ENCODE measurements at regions not wholly inside any gene's neighbourhood (a gene's known extent, or its start where the extent isn't known, plus 50 kb on each side); places are given as distances from the start of the nearest gene placed in this dataset.

GRCh38 chr3:39558775-39559306 lies 91.4 kb downstream of the MOBP start:
- Histone ChIP-seq H3K9me3 (no peaks in the 10 kb centered on the region), H3K36me3 (replicated peaks in 1 of 2; ENCODE audit: insufficient read depth in 1 of 2, low read depth in 2 of 2) (no peaks in the 10 kb centered on the region), H3K27ac (no peak overlapping the region), H3K27me3 (no peaks in the 10 kb centered on the region), H3K4me3 (no peak overlapping the region), H3K4me1 (no peaks in the 10 kb centered on the region)
- WGBS, 2 donors = 87 to 91% methylated on average over 3 of the region's 3 CpGs
- DNase-seq (no peak), ATAC-seq (no peak)
- intact Hi-C loops (cut with DNase I) = no loop called here
- TF ChIP-seq CTCF (IDR thresholded peaks at IDR 0.05) = no peak
- TF ChIP-seq POLR2A (IDR thresholded peaks at IDR 0.05) = no peak

GRCh38 chr3:39559543-39559942 lies 92.1 kb downstream of the MOBP start:
- no peak overlapping the region for H3K4me3 ChIP-seq
- no peaks in the 10 kb centered on the region for H3K9me3 ChIP-seq
- DNase-seq = no peak
- H3K27ac ChIP-seq = no peak overlapping the region
- H3K36me3 ChIP-seq (replicated peaks in 1 of 2; ENCODE audit: insufficient read depth in 1 of 2, low read depth in 2 of 2) = no peaks in the 10 kb centered on the region
- no peaks in the 10 kb centered on the region for H3K27me3 ChIP-seq
- no peak for ATAC-seq
- no peaks in the 10 kb centered on the region for H3K4me1 ChIP-seq
- TF ChIP-seq POLR2A (IDR thresholded peaks at IDR 0.05) = no peak
- no peak for TF ChIP-seq CTCF (IDR thresholded peaks at IDR 0.05)
- intact Hi-C loops (cut with DNase I) = no loop called here

DNA sequence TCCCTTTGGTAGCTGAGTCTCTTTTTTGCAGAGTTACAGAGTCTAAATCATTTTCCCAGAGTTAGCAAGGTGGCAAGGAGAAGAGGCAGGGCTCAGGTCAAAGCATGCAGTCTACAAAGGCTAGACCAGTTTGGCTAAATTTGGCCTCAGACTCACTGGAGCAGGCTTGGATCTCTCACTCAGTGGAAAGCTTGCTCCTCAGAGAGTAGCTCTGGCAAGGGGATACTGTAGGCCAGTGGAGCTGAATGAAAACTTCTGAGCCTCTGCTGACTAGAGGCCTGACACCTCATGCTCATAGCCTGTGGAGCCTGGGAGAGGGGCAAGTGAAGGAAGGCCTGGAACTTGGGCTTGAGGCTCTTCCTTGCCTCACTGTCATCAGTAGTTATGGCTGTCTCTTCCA lies 101.0 kb downstream of the MOBP start:
- no peaks in the 10 kb centered on the region for H3K9me3 ChIP-seq
- H3K36me3 ChIP-seq (replicated peaks in 1 of 2; ENCODE audit: insufficient read depth in 1 of 2, low read depth in 2 of 2) = no peaks in the 10 kb centered on the region
- H3K4me3 ChIP-seq = no peak overlapping the region
- no peak overlapping the region for H3K27ac ChIP-seq
- ATAC-seq (no peak), DNase-seq (no peak)
- no peaks in the 10 kb centered on the region for H3K4me1 ChIP-seq
- no peaks in the 10 kb centered on the region for H3K27me3 ChIP-seq
- intact Hi-C loops (cut with DNase I) = no loop called here
- TF ChIP-seq CTCF (IDR thresholded peaks at IDR 0.05) = no peak

DNA sequence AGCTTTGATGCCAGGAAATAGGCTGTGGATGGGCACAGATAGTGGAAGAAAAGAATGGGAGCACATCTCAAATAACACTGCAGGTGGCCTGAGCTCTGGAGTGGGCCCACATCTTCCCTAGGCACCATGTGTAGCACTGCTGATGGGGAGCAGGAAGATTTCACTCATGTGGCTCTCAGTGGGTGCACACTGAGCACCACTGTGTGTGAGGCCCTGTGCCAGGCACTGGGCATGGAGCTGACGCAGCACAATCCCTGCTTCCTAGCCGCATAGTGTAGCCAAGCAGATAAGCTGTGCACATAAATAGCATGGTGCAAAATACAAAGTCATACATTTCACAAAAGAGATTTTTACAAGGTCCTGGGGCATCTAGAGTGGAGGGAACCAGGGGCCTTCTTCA lies 101.6 kb downstream of the MOBP start:
- Histone ChIP-seq H3K36me3 (replicated peaks in 1 of 2; ENCODE audit: insufficient read depth in 1 of 2, low read depth in 2 of 2) (no peaks in the 10 kb centered on the region), H3K9me3 (no peaks in the 10 kb centered on the region), H3K4me3 (no peak overlapping the region), H3K27ac (no peak overlapping the region), H3K27me3 (no peaks in the 10 kb centered on the region), H3K4me1 (no peaks in the 10 kb centered on the region)
- 48 to 50% methylated on average over 2 of the region's 2 CpGs for WGBS, 2 donors
- peak in 1 of 4 donors; percentile 5 for DNase-seq
- intact Hi-C loops (cut with DNase I) = no loop called here
- TF ChIP-seq POLR2A (IDR thresholded peaks at IDR 0.05) (no peak), CTCF (IDR thresholded peaks at IDR 0.05) (no peak)
- no peak for ATAC-seq

DNA sequence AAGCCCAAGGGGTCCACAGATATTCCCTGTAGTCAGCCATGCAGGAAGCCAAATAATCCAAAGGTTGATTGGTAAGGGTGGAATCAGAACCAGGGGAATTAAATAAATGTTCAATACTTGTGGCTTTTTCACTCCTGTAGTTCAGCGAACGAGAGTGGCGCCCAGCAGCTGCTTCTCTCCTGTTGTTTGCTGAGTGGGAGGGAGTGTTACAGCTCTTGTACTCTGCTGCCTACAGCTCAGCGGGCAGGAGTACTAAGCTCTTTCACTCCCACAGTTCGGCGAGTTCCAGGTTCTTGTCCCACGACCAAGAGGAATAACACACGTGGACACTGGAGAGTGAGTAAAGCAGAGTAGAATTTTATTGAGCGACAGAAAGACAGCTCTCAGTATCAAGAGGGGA lies 105.9 kb downstream of the MOBP start:
- Histone ChIP-seq H3K27me3 (no peaks in the 10 kb centered on the region), H3K4me3 (no peak overlapping the region), H3K36me3 (replicated peaks in 1 of 2; ENCODE audit: insufficient read depth in 1 of 2, low read depth in 2 of 2) (no peaks in the 10 kb centered on the region), H3K9me3 (no peaks in the 10 kb centered on the region), H3K27ac (no peak overlapping the region), H3K4me1 (no peaks in the 10 kb centered on the region)
- 67 to 84% methylated on average over 9 of the region's 9 CpGs for WGBS, 2 donors
- no peak for ATAC-seq
- TF ChIP-seq POLR2A (IDR thresholded peaks at IDR 0.05) = no peak
- no peak for TF ChIP-seq CTCF (IDR thresholded peaks at IDR 0.05)
- intact Hi-C loops (cut with DNase I) = no loop called here
- no peak for DNase-seq
